Adrenal gland (tissue), 5 donors: ENCODE measurements at regions not wholly inside any gene's neighbourhood (a gene's known extent, or its start where the extent isn't known, plus 50 kb on each side); places are given as distances from the start of the nearest gene placed in this dataset.

Source experiments
- CTCF ChIP-seq, 6 experiments: fragments of 450-650 bp in 4 of 6; fragments of 200-600 bp in 2 of 6; sonication (generic) in 1 of 6; IDR thresholded peaks; 1 replicate in 5 of 6; 2 replicates in 1 of 6; pipeline versions ENCODE4 v1.5.1 to v1.8.0; 2016 to 2021; ENCODE audit warnings: antibody characterized with exemption in 6 of 6, mild to moderate bottlenecking in 2 of 6, moderate library complexity in 1 of 6
- POLR2A ChIP-seq, 2 donors: fragments of 450-650 bp; IDR thresholded peaks; one replicate each; pipeline ENCODE4 v1.6.1; 2017; ENCODE audit warnings: antibody characterized with exemption in 2 of 2, mild to moderate bottlenecking in 2 of 2, moderate library complexity in 1 of 2
- donor health status: DM: no; HTN: no; CAD: no.

- TF ChIP-seq POLR2A (IDR thresholded peaks at IDR 0.05): no peak
- TF ChIP-seq CTCF (IDR thresholded peaks at IDR 0.05): peak in 3 of 6 experiments; percentile 4 to 26 (median 26)
Measured at GRCh38 chr11:27839226-27839913, 139.1 kb upstream of the BDNF start.
